Lower leg skin (tissue), 4 donors: ENCODE measurements at regions not wholly inside any gene's neighbourhood (a gene's known extent, or its start where the extent isn't known, plus 50 kb on each side); places are given as distances from the start of the nearest gene placed in this dataset.

ENCODE experiments used
- DNase-seq, 2 donors: peaks; one replicate each; pipeline ENCODE4 v3.0.0-alpha.2; 2019; ENCODE audit warnings: low spot score in 2 of 2
- H3K4me3 ChIP-seq: fragments of 200-600 bp; sonication (generic); 2 replicates; pipeline ENCODE4 v1.5.1; 2017; ENCODE audit warnings: mild to moderate bottlenecking, low read depth; ENCODE audit not compliant: poor library complexity, severe bottlenecking
- POLR2A ChIP-seq, 2 donors: fragments of 450-650 bp; IDR thresholded peaks; one replicate each; pipeline ENCODE4 v1.6.1; 2016 to 2017; ENCODE audit warnings: antibody characterized with exemption in 2 of 2, mild to moderate bottlenecking in 1 of 2, moderate library complexity in 1 of 2
- WGBS, 2 donors: methylation state at CpG; one replicate each; pipeline ENCODE4 v1.1.5; 2018; 5-methylcytosine and 5-hydroxymethylcytosine counted together
- intact Hi-C: fragments of 100-400 bp; cut with DNase I; formaldehyde crosslinking; loops from one replicate; pipeline ENCODE4 v1.15.0; 2023; ENCODE audit warnings: low total_unique reads
- TF ChIP-seq, protein P1 (sequence below), 3 donors: fragments of 450-650 bp; IDR thresholded peaks; one replicate each; pipeline ENCODE4 v1.5.1; 2016; ENCODE audit warnings: antibody characterized with exemption in 3 of 3, mild to moderate bottlenecking in 3 of 3, moderate library complexity in 2 of 3

DNA sequence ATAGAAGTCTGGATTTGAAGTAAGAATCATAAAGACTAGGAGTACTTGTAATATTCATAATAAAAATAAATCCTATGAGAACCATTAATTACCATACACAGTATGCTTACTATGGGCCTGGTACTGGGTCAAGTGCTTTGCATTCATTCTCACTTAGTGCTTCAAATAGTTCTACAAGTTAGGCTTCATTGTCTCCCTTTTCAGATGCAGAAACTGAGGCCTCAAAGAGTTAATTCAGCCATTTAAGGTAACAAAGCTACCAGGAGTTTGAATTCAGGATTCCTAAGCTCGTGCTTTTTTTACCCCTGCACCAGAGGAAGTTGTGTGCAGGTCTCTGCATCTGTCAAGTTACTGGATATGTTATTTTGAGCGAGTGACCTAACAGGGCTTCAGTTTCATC, 1098.4 kb upstream of the EEF2KMT start:
- no peak for DNase-seq
- no peak overlapping the region for H3K4me3 ChIP-seq
- WGBS, 2 donors, result 13 to 18% methylated on average over 2 of the region's 2 CpGs
- TF ChIP-seq, protein P1, sequence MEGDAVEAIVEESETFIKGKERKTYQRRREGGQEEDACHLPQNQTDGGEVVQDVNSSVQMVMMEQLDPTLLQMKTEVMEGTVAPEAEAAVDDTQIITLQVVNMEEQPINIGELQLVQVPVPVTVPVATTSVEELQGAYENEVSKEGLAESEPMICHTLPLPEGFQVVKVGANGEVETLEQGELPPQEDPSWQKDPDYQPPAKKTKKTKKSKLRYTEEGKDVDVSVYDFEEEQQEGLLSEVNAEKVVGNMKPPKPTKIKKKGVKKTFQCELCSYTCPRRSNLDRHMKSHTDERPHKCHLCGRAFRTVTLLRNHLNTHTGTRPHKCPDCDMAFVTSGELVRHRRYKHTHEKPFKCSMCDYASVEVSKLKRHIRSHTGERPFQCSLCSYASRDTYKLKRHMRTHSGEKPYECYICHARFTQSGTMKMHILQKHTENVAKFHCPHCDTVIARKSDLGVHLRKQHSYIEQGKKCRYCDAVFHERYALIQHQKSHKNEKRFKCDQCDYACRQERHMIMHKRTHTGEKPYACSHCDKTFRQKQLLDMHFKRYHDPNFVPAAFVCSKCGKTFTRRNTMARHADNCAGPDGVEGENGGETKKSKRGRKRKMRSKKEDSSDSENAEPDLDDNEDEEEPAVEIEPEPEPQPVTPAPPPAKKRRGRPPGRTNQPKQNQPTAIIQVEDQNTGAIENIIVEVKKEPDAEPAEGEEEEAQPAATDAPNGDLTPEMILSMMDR (IDR thresholded peaks at IDR 0.05), result no peak
- TF ChIP-seq POLR2A (IDR thresholded peaks at IDR 0.05), result no peak
- intact Hi-C loops, result no loop called here

DNA sequence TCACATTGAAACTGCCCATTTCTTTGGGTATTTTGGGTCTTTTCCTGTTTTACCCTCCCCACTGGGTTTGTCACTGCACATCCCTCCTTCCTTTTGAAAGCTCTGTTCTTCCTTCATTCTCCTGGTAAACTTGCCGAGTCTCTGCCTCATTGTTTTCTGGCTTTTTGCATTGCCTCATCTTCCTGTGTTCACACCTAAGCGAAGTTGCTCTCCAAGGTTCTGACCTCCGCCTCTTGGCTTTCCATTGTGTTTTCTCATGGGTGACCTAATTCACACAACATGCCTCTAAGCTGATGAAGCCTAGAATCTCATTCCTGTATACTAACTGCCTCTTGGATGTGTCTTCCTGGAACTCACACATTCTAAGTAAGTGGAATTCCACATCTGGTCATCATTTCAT, 1096.1 kb upstream of the EEF2KMT start:
- no peak overlapping the region for H3K4me3 ChIP-seq
- WGBS, 2 donors, result 20% methylated on average over 3 of the region's 3 CpGs
- intact Hi-C loops, result no loop called here
- TF ChIP-seq POLR2A (IDR thresholded peaks at IDR 0.05), result no peak
- TF ChIP-seq, protein P1 (IDR thresholded peaks at IDR 0.05), result no peak
- no peak for DNase-seq

DNA sequence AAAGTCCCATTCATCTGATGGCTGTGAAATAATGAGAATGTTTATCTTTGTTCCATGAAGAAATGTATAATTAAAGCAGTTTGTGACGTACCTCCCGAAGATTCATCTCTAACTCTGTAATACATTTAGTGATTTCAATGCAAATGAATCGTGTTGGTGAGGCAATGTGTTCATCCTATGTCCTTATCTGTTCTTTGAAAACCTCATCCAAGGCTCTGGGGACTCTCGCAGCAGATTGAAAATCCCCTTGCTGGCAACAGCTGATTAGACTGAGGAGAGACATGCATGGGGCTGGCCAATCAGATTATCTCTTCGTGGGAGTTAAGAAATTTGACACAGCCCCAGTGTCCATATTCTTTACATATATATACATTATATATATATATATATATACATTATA, 1095.4 kb upstream of the EEF2KMT start:
- DNase-seq, result no peak
- intact Hi-C loops, result no loop called here
- H3K4me3 ChIP-seq, result no peak overlapping the region
- 71 to 75% methylated on average over 5 of the region's 5 CpGs for WGBS, 2 donors
- TF ChIP-seq POLR2A (IDR thresholded peaks at IDR 0.05), result no peak
- TF ChIP-seq, protein P1 (IDR thresholded peaks at IDR 0.05), result no peak

DNA sequence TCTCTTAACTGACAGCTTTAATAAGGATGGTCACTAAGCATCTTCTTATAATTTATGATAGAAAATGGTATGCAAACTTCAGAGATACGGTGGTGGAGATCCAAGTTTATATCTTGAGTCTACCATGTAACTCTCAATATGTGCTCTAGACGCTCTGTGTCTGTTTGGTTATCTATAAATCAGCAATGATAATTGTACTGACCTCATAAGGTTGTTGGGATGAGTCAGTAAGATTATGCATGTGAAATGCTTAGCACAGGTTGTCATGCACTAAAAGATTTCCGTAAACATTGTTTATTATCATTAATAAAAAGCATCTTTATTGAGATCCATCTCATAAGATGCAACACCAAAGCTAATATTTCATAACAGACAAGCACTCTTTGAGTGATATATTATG, 1094.9 kb upstream of the EEF2KMT start:
- no peak overlapping the region for H3K4me3 ChIP-seq
- TF ChIP-seq, protein P1 (IDR thresholded peaks at IDR 0.05), result no peak
- no peak for TF ChIP-seq POLR2A (IDR thresholded peaks at IDR 0.05)
- no peak for DNase-seq
- 81 to 89% methylated on average over 3 of the region's 3 CpGs for WGBS, 2 donors
- intact Hi-C loops, result no loop called here

DNA sequence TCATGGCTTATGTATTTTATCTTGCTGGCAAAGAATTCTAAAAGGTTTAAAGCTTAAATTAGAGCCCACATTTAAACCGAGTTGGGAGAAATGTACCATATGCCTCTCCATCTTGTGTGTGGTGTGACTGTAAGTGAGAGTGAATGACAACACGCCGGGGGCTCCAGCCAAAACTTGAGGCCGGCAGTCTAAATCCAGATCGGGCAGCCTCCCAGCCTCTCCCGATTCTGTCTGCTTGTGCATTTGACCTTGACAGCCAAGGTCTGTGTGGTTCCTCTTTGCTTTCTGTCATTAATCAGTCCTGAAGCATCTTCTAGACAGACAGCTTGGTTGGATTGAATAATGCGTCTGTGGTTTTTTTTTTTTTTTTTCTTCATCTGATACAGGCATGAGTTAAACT, 1093.2 kb upstream of the EEF2KMT start:
- WGBS, 2 donors, result 86 to 91% methylated on average over 7 of the region's 7 CpGs
- no peak for TF ChIP-seq POLR2A (IDR thresholded peaks at IDR 0.05)
- TF ChIP-seq, protein P1 (IDR thresholded peaks at IDR 0.05), result no peak
- no peak for DNase-seq
- H3K4me3 ChIP-seq, result no peak overlapping the region
- intact Hi-C loops, result no loop called here

DNA sequence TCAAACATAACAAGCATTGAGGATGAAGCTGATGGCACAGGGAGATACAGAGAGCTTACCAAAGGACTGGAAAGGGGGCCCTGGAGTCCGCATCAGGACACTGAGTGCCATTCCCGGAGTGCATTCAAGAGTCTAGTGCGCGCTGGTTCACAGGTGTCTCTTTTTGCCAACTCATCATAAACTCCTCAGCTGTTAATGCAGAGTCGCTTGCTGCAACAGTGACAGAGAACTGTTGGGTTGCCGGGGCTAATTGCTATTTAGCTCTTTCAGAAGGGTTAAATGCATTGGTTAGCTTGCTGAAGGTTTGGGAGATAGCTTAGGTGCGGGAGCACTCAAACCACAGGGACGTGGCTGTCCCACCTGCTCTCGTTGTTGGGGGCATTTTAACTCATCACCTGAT, 1091.6 kb upstream of the EEF2KMT start:
- DNase-seq, result no peak
- no peak for TF ChIP-seq POLR2A (IDR thresholded peaks at IDR 0.05)
- TF ChIP-seq, protein P1 (IDR thresholded peaks at IDR 0.05), result no peak
- WGBS, 2 donors, result 79 to 84% methylated on average over 9 of the region's 9 CpGs
- intact Hi-C loops, result no loop called here
- H3K4me3 ChIP-seq, result no peak overlapping the region
